ENCODE measurements at regions not wholly inside any gene's neighbourhood (a gene's known extent, or its start where the extent isn't known, plus 50 kb on each side); places are given as distances from the start of the nearest gene placed in this dataset.

- DNase-seq (ENCODE audit: low spot score) = no peak
- in situ Hi-C loops (cut with HindIII; ENCODE audit: low sequenced_read_pairs) = no loop called here
These were observed 443.7 kb upstream of the CWC22 start for GRCh38 chr2:180450841-180451240.

- peak; percentile 85 for DNase-seq (ENCODE audit: low spot score)
- in situ Hi-C loops (cut with HindIII; ENCODE audit: low sequenced_read_pairs) = no loop called here
These were observed 442.2 kb upstream of the CWC22 start for GRCh38 chr2:180449171-180449915.

- DNase-seq (ENCODE audit: low spot score) = no peak
- in situ Hi-C loops (cut with HindIII; ENCODE audit: low sequenced_read_pairs) = no loop called here
These were observed 439.4 kb upstream of the CWC22 start for GRCh38 chr2:180446492-180446891.

GRCh38 chr2:180443888-180444287 is 436.8 kb upstream of the CWC22 start:
- in situ Hi-C loops (cut with HindIII; ENCODE audit: low sequenced_read_pairs) = no loop called here

GRCh38 chr2:180442860-180443644 is 436.0 kb upstream of the CWC22 start:
- in situ Hi-C loops (cut with HindIII; ENCODE audit: low sequenced_read_pairs) = no loop called here
- no peak for DNase-seq (ENCODE audit: low spot score)

More at GRCh38 chr2:180443888-180444287, 436.8 kb upstream of the CWC22 start:
- DNase-seq (ENCODE audit: low spot score) = no peak

- no peak for DNase-seq (ENCODE audit: low spot score)
These were observed 412.1 kb upstream of the CWC22 start for GRCh38 chr2:180419212-180419611.

GRCh38 chr2:180416627-180417026 is 409.5 kb upstream of the CWC22 start:
- DNase-seq (ENCODE audit: low spot score) = peak; percentile 57
- in situ Hi-C loops (cut with HindIII; ENCODE audit: low sequenced_read_pairs) = no loop called here

More at GRCh38 chr2:180419212-180419611, 412.1 kb upstream of the CWC22 start:
- in situ Hi-C loops (cut with HindIII; ENCODE audit: low sequenced_read_pairs) = no loop called here

GRCh38 chr2:180413336-180413735 is 406.2 kb upstream of the CWC22 start:
- no peak for DNase-seq (ENCODE audit: low spot score)
- in situ Hi-C loops (cut with HindIII; ENCODE audit: low sequenced_read_pairs) = no loop called here

GRCh38 chr2:180412219-180412618 is 405.1 kb upstream of the CWC22 start:
- no peak for DNase-seq (ENCODE audit: low spot score)
- in situ Hi-C loops (cut with HindIII; ENCODE audit: low sequenced_read_pairs) = no loop called here

GRCh38 chr2:180411661-180412060 is 404.6 kb upstream of the CWC22 start:
- in situ Hi-C loops (cut with HindIII; ENCODE audit: low sequenced_read_pairs) = no loop called here
- no peak for DNase-seq (ENCODE audit: low spot score)

- DNase-seq (ENCODE audit: low spot score) = no peak
- in situ Hi-C loops (cut with HindIII; ENCODE audit: low sequenced_read_pairs) = no loop called here
These were observed 399.6 kb upstream of the CWC22 start for GRCh38 chr2:180406687-180407086.

- in situ Hi-C loops (cut with HindIII; ENCODE audit: low sequenced_read_pairs) = no loop called here
- no peak for DNase-seq (ENCODE audit: low spot score)
These were observed 398.4 kb upstream of the CWC22 start for GRCh38 chr2:180405520-180405919.

- DNase-seq (ENCODE audit: low spot score) = no peak
- in situ Hi-C loops (cut with HindIII; ENCODE audit: low sequenced_read_pairs) = no loop called here
These were observed 387.2 kb upstream of the CWC22 start for GRCh38 chr2:180394305-180394704.

GRCh38 chr2:180385601-180386201 is 378.6 kb upstream of the CWC22 start:
- no peak for DNase-seq (ENCODE audit: low spot score)
- in situ Hi-C loops (cut with HindIII; ENCODE audit: low sequenced_read_pairs) = no loop called here

- in situ Hi-C loops (cut with HindIII; ENCODE audit: low sequenced_read_pairs) = no loop called here
- no peak for DNase-seq (ENCODE audit: low spot score)
These were observed 369.0 kb upstream of the CWC22 start for GRCh38 chr2:180376066-180376465.

GRCh38 chr2:180374502-180375281 is 367.6 kb upstream of the CWC22 start:
- in situ Hi-C loops (cut with HindIII; ENCODE audit: low sequenced_read_pairs) = no loop called here
- DNase-seq (ENCODE audit: low spot score) = no peak

GRCh38 chr2:180370511-180371205 is 363.6 kb upstream of the CWC22 start:
- DNase-seq (ENCODE audit: low spot score) = no peak
- in situ Hi-C loops (cut with HindIII; ENCODE audit: low sequenced_read_pairs) = no loop called here

GRCh38 chr2:180368881-180369280 is 361.8 kb upstream of the CWC22 start:
- in situ Hi-C loops (cut with HindIII; ENCODE audit: low sequenced_read_pairs) = no loop called here
- no peak for DNase-seq (ENCODE audit: low spot score)

GRCh38 chr2:180367815-180368214 is 360.7 kb upstream of the CWC22 start:
- no peak for DNase-seq (ENCODE audit: low spot score)
- in situ Hi-C loops (cut with HindIII; ENCODE audit: low sequenced_read_pairs) = no loop called here

All from G401 (cell line).